C1 segment of cervical spinal cord (tissue), 14 donors: ENCODE measurements at regions not wholly inside any gene's neighbourhood (a gene's known extent, or its start where the extent isn't known, plus 50 kb on each side); places are given as distances from the start of the nearest gene placed in this dataset.
"Not testable (repeated sequence)": the region's sequence is repeated elsewhere in the genome, so short reads cannot be mapped to it uniquely, and the experiment has no call there.

Experiments used
- DNase-seq, 14 donors: peaks; one replicate each; lab custom pipeline; 2025; lab: John Stamatoyannopoulos, UW

DNA sequence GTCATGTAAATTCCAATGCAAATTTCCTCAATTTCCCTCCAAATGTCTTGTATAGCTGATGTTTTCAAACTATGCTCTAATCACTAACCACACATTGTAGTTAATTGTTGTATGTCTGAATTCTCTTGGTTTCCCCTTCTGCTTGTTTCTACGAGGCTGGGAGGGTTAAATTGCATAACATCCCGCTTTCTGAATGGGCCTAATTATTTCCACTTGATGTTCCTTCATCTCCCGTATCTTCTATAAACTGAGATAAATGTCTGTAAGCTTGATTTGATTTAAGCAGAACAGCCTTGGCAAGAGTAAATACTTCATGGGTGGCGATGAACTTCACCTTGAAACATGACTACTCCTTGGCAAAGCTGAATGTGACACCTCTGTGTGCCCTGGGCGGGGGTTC, 72.2 kb downstream of the SERINC2 start:
- DNase-seq: no peak

DNA sequence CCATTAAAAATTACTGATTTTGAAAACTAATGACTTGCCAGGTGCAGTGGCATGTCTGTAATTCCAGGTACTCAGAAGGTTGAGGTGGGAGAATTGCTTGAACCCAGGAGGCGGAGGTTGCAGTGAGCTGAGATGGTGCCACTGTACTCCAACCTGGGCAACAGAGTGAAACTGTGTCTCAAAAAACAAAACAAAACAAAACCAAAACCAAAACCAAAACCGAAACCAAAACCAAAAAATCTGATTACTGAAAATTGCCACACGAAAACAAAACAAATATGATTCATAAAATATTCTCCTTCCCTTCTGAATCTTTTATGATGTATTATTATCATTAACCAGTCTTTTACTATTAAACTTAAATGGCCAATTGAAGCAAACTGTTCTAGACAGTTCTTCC, 74.1 kb downstream of the SERINC2 start:
- no peak for DNase-seq

DNA sequence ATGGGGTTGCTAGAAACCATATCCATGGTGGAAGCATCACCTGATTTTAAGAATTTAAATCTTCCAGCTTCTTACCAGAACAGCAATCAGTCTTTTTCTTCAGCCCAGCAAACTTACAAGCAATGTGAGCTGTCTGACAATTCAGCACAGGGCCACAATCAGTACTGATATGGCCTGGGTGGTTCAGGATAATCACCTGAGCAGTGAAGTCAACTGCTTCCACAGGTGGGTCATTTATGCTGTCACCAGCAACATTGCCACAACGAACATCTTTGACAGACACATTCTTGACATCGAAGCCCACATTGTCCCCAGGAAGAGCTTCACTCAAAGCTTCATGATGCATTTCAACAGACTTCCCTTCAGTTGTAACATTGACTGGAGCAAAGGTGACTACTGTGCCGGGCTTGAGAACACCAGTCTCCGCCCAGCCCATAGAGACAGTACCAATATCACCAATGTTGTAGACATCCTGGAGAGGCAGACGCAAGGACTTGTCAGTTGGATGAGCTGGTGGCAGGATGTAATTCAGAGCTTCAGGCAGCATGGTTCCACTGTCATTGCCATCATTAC, 74.8 kb downstream of the SERINC2 start:
- no peak for DNase-seq

DNA sequence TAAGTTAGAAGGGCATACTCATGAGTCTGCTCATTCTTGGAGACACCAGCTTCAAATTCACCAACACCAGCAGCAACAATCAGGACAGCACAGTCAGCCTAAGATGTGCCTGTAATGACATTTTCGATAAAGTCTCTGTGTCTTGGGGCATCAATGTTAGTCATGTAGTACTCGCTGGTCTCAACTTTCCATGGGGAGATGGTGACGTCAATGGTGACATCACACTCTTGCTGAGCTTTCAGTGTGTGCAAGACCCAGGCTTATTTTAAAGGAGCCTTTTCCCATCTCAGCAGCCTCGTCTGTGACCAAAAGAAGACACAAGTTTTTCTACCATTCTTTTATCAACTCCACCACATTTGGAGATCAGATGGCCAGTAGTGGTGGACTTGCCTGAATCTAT, 75.5 kb downstream of the SERINC2 start:
- DNase-seq: no peak

DNA sequence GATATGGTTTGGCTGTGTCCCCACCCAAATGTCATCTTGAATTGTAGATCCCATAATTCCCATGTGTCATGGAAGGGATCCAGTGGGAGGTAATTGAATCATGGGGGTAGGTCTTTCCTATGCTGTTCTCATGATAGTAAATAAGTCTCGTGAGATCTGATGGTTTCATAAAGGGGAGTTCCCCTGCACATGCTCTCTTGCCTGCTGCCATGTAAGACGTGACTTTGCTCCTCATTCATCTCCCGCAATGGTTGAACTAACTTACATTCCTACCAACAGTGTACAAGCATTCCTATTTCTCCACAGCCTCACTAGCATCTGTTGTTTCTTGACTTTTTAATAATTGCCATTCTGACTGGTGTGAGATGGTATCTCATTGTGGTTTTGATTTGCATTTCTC, 76.6 kb downstream of the SERINC2 start:
- DNase-seq: not testable (repeated sequence)

DNA sequence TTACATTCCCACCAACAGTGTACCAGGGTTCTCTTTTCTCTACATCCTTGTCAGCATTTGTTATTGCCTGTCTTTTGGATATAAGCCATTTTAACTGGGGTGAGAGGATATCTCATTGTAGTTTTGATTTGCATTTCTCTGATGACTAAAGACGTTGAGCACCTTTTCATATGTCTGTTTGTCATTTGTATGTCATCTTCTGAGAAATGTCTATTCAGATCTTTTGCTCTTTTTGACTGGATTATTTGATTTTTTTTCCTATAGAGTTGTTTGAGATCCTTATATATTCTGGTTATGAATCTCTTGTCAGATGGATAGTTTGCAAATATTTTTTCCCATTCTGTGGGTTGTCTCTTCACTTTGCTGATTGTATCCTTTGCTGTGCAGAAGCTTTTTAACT, 77.6 kb downstream of the SERINC2 start:
- not testable (repeated sequence) for DNase-seq

DNA sequence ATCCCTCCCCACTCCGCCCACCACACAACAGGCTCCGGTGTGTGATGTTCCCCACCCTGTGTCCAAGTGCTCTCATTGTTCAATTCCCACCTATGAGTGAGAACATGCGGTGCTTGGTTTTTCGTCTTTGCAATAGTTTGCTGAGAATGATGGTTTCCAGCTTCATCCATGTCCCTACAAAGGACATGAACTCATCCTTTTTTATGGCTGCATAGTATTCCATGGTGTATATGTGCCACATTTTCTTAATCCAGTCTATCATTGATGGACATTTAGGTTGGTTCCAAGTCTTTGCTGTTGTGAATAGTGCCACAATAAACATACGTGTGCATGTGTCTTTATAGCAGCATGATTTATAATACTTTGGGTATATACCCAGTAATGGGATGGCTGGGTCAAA, 81.0 kb upstream of the TINAGL1 start:
- DNase-seq: not testable (repeated sequence)

DNA sequence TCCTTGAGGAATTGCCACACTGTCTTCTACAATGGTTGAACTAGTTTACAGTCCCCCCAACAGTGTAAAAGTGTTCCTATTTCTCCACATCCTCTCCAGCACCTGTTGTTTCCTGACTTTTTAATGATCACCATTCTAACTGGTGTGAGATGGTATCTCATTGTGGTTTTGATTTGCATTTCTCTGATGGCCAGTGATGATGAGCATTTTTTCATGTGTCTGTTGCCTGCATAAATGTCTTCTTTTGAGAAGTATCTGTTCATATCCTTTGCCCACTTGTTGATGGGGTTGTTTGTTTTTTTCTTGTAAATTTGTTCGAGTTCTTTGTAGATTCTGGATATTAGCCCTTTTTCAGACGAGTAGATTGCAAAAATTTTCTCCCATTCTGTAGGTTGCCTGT, 80.5 kb upstream of the TINAGL1 start:
- not testable (repeated sequence) for DNase-seq

DNA sequence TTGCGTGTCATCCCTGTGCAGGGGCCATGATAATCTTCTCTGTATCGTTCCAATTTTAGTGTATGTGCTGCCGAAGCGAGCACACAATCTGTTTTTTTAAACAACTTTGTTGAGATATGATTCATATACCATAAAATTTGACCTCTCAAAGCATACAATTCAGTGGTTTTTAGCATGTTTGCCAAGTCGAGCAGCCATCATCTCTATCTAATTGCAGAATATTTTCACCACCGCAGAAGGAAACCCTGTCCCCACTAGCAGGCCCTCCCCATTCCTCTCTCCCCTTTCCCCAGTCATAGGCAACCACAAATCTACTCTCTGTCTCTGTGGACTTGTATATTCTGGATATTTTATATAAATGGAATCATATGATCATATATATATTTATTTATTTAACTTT, 78.7 kb upstream of the TINAGL1 start:
- DNase-seq: no peak

DNA sequence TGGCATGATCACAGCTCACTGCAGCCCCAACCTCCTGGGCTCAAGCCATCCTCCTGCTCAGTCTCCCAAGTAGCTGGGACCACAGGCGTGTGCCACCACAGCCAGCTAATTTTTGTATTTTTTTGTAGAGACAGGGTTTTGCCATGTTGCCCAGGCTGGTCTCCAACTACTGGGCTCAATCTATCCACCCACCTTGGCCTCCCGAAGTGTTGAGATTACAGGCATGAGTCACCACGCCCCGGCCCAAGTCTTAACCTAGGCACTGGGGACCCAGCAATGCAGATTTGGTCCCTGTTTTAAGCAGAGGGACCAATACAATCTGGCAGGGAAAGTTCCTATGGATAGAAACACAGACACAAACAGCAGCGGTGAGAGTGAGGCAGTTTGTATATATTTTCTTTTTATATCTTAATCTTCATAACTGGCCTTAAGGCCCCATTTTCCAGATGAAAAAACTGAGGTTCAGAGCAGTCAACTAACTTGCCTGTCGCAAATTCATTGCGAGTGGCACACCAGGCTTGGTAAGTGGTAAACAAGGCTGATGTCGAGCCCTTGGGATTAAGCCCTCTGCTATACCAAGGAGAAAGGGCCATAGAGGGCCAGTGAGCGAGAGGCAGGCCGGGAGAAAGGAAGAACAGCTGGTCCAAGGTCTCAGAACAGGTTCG, 77.8 kb upstream of the TINAGL1 start:
- DNase-seq: no peak

DNA sequence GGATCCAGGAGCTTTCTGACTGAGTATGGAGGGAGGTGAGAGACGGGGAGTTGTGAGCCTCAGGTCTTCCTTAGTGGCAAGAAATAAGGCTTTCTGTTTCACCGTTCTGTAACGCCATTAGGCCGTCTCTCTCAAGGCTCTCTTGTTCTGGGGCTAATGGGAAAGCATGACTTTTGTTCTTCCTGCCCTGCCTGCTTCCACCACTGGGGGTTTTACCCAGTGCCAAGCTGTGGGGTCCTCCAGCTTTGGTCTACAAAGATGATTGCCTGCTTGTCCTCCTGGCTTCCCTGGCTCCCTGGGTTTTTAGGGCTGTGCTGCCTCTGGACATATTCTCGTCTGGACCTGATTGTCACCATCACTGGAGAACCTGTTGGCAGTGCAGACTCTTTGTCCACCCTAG, 74.8 kb upstream of the TINAGL1 start:
- no peak for DNase-seq

DNA sequence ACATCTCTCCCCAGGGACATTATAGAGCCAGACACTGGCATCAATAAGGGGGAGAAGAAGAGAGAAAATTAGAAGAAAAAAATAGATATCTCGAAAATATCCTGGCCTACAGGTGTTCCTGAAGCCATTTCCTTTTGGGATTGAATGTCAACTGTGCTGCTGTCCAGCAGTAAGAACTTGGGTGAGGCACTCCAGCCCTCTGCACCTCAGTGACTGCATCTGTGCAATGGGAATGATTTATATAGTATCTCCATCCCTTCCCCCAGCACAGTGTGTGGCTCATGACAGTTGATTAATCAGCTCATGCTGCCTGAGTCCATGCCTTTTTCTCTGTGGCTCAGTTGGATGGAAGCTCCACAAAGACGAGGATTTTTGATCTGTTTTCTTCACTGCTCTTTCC, 74.1 kb upstream of the TINAGL1 start:
- no peak for DNase-seq

DNA sequence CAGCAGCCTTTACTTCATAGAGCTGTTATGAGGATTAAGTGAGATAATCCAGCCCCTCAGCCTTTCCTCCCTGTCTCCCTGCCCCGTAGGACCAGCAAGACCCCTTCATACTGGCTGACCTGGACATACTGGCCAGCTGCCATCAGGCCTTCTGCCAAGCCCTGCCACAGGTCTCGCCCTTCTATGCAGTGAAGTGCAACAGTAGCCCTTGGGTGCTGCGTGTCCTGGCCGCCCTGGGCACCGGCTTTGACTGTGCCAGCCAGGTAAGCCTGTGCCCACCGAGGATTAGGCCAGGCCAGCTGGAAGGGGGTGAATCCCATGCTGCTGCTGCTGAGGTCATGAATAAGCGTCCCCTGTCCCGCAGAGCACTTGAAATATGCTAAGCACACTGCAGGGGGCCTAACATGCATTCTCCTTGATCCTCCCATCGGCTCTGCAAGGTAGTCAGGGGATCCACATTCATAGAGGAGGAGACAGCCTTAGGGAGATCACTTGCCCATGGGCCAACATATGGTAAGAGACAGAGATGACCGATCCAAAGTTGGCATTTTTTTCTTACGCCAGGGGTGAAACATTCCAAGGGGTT, 73.3 kb upstream of the TINAGL1 start:
- DNase-seq: no peak

DNA sequence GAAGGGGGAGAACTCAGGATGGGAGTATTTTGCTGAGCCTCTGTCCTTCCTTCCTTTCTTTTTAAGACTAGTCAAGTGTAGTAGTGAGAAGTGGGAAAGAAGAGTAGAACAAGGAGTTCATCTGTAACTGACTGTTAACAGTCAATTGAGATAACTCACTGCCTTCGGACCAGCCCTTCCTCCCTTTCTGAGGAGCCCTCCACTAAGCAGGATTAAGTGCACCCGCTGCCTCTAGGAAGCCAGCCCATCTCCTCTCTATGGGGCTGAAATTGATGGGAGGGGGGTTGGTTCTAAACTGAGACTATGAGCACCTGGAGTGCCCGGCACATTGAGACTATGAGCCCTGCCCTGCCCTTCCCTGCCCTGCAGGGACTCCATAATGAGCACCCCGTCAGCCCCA, 72.7 kb upstream of the TINAGL1 start:
- DNase-seq: no peak

DNA sequence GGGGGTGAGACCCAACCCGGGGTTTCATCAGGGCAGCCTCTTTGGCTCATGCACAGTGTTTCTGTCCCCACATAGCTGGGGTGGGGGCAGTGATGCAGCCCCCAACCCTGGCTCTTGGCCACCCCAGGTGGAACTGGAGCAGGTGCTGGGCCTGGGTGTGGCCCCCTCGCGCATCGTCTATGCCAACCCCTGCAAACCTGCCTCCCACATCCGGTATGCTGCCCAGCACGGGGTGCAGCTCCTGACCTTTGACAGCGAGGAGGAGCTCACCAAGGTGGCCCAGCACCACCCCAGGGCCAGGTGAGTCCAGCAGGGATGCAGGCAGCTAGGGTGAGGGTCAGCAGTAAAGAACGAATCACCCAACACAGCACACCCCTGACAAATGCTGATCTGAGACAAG, 72.3 kb upstream of the TINAGL1 start:
- no peak for DNase-seq

DNA sequence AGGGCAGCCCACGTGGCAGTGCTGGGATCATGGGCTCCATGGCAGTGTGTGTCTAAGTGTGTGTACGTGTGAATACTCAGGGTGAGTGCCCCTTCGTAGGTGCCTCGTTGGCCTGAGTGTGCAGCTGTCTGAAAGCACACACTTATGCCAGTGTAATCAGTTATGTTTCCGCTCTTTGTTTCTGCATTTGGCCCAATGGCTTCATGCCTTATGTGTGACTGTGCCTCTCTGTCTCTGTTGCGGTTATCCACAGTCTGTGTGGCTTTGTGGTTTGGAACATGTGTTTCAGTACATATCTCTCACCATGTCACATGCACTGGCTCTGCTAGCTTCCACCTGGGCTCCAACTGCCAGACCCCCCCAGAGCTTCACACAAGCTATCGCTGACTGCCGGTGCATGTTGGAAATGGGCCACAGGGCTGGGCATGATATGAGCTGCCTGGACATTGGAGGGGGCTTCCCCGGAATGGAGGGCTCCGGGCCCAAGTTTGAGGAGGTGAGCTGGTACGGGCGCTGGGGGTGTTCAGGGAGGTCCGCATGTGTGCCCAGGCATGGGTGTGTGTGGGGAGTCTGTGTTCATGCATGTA, 70.3 kb upstream of the TINAGL1 start:
- DNase-seq: no peak

DNA sequence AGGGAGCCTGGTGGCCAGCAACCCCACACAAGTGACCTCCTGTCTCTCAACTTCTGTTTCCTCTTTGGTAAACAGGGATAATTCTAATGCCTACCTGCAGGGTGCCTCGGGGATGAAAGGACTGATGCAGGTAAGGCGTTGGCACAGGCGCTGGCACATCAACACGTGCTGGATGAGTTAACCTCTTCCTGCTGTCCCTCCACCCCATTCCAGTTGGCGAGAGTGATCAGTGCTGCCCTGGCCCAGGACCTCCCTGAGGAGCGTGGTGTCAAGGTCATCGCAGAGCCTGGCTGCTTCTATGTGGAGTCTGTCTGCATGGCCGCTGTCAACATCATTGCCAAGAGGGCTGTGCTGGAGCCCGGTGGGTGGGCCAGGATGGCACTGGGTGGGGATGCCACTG, 69.1 kb upstream of the TINAGL1 start:
- DNase-seq: no peak

DNA sequence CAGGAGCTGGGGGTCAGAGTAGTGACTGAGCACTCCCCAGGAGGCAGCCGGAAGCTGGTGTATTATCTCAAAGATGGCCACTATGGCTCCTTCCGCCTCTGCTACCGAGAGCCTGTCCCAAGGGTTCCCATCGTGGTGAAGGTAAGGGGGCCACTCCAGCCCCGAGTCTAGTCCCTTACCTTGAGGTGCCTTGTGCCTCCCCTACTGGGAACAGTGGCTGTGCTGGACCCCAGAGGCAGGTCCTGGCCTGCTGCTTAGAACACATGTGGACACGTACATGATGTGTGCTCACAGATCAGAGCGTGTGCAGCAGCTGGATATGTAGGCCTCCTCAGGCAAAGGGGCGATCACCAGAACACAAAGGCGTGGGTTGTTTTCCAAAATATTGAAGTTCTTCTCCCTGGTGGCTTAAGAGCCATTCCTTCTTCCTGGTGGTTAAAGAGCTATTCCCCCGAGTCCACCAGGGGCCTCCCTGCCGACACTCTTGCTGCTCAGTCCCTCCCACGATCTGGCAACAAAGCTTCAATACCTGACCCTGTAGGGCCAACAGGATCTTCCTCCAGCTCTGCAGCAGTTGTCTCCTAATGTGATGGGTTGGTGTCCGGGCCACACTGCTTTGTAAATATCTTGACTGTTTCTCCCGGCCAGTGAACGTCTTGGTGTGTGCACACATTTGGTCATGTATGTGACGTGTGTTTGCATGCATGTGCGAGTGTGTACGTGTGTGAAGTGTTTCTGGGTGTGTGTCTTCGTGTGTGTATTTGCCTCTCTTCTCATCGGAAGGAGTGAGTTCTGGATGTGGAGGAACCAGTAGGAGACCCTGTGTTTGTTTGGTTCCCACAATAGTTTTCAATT, 68.4 kb upstream of the TINAGL1 start:
- no peak for DNase-seq

DNA sequence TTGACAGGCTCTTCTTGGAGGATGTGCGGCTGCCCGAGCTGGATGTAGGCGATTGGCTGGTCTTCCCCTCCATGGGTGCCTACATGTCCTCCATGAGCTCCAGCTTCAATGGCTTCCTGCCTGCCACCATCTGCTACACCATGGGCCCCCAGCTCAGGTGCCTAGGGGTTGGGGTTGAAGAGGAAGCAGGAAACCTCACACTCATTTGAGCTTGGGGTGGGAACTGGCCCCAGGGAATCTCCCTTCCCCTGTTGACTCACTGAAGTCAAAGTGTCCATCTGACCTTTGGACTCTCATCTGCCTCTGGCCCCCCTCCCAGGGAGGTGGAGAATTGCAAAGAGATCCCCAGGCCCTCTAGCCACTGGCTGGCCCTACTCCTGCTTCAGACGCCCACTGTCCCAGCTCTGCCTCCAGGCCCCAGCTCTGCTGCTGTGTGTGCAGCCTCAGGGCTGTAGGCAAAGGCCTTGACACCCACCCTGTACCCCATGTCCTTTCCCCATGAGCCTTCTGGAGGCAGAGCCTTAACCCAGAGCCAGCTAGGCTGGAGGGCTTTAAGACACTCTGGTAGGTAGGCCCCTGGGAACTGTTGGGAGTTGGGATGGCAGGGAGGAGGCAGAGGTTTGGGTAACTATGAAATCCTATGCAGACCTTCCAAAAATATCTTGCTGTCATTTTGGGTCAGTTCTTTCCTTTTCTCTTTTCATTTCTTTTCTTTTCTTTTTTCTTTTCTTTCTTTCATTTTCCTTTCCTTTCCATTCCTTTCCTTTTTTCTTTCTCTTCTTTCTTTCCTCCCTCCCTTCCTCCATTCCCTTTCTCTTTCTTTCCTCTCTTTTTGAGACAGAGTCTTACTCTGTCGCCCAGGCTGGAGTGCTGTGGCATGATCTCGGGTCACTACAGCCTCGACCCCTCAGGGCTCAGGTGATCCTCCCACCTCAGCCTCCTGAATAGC, 66.9 kb upstream of the TINAGL1 start:
- no peak for DNase-seq

DNA sequence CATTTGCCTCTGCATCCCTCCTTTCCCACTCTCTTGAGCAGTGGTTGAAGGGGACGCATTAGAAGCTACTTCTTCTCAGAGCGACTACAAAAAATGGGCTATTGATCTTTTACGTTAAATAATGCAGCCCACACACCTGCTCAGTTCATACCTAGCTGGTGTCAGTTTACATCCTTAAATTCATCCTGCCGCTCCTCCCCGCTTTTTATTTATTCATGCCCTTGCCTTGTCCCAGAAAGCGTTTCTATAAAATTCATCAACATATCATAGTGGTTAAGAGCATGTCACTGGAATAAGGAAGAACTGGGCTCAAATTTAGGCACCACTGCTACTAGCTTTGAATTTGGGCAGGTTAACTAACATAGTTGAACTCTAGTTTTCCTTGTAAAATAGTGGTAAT, 66.0 kb upstream of the TINAGL1 start:
- DNase-seq: no peak
